ENCODE measurements at regions not wholly inside any gene's neighbourhood (a gene's known extent, or its start where the extent isn't known, plus 50 kb on each side); places are given as distances from the start of the nearest gene placed in this dataset.
"Not testable (repeated sequence)": the region's sequence is repeated elsewhere in the genome, so short reads cannot be mapped to it uniquely, and the experiment has no call there.

DNA sequence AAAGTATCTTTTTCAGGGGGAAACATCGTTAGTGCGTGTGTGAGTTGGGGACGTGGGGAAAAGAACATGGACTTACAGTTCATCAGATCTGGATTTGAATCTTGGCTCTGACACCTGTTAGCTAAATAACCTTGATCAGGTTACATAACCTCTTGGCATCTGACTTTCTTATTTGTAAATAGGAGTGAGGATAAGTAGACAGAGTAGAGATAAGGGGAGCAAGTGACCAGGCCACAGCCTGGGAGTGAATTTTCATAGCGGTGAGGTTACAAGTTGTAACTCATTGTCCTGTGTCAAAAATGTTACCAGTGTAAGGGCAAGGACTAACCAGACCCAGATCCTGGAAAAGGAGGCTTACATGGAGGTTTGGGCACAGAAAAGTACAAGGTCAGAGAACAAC, 733.5 kb upstream of the MMS22L start:
- intact Hi-C loops (cut with micrococcal nuclease), result no loop called here

DNA sequence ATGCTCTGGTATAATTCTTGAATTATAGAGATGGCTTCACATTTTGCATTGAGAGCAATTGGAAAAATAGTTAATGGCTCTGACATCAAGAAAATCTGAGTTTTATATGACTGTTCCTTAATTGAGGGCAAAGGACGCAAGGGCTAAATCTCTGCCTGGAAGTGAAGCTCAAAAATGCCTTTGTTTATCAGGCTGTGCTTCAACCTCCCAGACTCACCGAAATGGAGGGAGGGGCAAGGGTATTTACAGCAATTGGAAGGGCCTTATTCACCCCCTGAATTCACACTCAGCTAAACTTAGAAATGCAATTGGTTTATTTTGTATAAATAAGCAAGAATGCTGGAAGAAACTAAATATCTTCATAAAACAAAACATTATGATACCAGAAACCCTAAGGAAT, 737.2 kb upstream of the MMS22L start:
- intact Hi-C loops (cut with micrococcal nuclease), result no loop called here

DNA sequence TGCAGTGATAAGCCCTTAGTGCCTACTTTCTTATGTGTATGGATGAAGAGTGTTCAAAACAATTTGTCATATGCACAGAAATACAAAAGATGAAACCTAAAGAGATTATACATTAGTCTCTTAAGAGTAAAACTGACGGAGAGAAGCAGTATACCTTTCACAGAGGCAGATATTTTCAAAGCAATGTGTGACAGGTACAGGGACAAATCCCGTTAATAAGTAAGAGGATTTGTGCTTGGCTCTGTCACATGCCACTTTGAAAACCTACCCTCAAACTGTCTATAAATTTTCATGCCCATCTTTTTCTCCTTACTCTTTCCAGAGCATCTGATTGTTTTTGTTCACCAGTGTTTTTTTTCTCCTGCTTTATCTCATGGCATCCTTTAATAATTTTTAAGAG, 741.3 kb upstream of the MMS22L start:
- intact Hi-C loops (cut with micrococcal nuclease), result no loop called here

DNA sequence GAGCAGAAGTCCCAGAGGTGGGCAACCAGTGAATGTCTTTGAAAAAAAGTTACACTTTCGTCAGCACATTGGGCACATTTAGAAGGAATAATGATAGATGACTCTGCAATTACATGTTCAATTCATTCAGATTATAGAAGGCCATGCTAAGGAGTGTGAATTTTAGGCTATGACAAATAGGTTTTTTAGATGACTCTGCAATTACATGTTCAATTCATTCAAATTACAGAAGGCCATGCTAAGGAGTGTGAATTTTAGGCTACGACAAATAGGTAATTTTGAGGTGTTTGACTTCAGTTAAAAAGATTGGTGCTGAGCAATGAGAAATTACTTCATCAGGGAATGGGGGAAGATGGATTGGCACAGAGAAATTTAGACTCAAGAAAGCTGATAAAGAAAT, 744.9 kb upstream of the MMS22L start:
- intact Hi-C loops (cut with micrococcal nuclease), result no loop called here

DNA sequence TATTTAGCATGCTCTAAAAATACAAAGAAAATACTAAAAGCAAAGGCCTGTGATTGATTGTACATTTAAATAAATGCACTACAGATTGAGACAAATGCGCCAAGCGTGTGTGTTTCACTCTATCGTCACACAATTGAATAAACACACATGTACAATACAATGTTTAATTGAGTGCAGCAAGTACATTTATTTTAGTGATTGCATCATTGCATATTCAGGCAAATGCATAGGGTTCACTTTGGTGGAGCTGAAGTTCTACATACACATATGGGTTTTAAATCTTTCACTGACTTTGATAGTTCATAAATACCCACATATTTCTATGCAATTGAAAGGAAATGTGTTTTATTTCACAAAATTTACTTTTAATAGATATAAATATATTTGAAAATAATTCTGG, 750.6 kb upstream of the MMS22L start:
- intact Hi-C loops (cut with micrococcal nuclease), result no loop called here

DNA sequence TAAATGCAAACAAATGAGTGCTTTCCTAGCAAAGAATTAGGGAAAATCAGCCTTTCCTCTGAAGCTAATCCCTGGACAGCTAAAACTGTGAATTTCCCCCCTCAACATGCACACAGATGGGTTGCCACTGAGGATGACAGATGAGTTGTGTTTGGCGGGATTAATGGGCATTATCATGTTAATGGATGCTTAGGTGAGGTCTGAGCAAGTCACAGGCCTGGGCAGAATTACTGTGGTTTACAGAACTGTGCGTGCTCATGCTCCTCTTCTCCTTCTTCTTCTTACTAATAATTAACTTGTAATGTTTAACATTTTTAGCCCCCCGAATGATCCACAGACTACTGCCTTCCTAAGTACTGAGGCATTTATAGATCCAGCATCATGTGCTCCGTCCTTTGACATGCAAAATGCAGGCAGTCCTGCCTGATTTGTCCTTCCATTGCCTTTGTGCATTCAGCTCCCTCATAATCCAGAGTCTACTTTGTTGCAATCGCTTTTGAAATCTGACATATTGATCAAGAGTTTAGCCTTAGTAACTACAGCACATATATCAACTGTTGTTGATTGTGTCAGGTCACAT, 753.4 kb upstream of the MMS22L start:
- intact Hi-C loops (cut with micrococcal nuclease), result no loop called here

DNA sequence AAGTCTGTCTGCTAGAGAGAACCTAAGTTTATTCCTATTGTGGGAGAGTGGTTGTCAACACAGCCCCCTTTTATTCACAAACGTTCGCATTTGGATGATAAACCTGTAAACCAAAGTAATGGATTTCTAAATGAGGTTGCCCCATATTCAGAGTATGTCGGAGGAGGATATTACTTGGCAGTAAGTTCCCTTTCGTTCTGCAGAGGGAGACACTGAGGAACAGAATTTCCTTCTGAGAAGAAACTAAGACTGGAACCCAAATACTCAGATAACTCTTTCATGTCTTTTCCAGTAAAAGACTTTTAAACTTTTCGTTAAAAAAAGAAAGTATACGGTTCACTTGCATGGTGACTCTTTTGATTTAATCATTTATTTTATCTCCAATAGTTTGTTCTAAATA, 754.6 kb upstream of the MMS22L start:
- intact Hi-C loops (cut with micrococcal nuclease), result no loop called here

DNA sequence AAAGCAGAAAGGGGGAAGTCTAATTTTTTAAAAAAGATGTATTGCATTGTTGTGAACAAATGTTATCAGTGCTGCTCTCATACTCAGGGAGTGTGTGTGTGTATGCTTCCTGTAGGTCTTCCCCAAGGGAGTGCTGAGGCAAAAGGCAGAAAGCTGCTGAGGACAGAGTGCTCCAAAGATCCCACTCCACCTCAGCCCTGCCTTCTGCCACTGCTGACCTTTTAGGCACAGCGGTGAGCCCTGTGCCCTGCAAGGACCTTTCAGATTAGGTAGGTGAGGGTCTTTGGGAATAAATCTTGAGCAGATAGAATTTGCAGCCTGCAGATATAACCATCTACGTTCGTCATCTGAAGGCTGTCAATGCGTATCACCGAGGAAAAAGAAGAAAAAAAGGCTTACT, 756.4 kb upstream of the MMS22L start:
- intact Hi-C loops (cut with micrococcal nuclease), result no loop called here

DNA sequence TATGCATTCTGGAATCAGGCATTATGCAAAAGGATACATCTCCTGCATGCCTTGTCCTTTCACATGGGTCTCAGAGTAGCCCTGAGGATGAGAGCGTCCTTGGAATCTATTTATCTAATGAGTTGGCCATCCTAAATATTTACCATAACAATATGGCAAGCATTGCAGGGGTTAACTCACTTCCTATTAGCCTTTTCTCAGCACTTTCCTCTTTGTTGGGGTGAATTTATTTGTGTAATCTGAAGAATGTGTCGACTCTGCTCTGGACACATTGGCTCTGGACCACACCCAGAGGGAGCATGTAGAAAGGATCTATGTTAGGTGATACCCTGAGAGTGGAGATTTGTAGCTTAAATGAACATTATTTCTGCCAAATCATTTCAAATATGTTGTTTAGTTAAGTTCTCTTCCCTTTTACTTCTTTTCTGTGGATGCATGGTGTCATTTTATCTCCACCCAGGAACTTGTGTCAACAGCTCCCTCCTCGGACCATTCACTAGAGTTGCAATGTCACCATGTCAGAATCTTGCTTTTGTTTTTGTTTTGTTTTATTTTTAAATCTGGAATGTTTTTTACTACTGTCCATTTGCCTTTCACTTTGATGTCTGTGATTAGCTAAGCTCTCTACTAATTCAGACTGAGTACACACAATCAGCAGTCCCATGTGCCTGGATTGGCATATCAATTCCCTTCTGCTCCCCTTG, 757.0 kb upstream of the MMS22L start:
- intact Hi-C loops (cut with micrococcal nuclease), result no loop called here

DNA sequence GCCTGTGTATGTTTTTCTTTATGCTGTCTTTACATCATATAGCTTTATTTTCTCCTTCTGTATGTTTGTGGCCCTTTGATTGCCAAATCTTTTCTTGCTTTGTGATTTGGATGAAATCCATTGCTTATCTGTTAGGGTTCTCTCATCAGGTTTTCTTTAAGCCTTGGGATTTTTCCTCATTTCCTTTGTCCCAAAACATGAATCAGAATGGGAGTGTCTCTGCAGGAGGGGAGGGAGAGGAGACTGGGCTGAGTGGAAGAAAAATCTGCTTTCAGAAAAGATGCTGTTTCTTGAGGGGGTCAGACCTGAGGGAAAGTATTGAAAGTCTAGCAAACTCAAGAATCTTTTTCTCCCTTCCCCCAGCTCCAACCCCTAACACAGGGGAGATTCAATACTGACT, 758.0 kb upstream of the MMS22L start:
- intact Hi-C loops (cut with micrococcal nuclease), result no loop called here

DNA sequence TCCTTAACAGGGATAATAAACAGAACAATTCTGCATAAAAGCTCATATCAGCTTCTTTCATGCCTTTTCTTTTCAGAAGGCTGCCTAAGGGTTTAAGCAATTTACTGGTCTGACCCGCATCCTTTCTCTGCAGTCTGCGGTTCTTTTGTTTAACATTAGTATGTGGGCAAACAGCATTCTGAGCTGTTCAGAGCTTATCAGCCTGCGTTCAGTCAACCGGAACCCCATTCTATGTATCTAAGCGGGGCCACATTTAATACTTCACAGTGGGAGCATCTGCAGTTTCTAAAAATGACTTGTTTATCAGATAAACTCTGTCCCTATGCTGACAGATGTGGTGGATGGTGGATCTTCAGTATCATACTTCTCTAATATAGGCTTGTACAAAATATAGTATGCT, 758.9 kb upstream of the MMS22L start:
- intact Hi-C loops (cut with micrococcal nuclease), result no loop called here

DNA sequence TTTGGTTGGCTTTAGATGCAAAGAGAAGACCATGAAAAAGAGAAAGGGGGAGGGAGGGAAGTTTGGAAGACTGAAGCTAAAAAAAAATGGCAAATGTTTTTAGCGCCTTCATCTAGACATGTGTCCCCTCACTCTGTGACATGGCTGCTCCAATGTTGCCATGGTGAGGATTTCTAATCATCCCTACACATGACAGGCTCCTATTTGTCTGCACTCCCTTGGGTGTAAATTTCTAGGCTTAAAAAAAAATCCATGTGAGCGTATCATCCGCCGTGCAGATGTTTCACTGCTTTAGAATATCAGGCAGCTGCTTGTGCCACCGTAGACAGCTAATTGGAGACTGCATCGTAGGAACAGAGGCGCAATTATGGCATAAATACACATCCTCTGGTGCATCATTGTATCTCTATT, 761.1 kb upstream of the MMS22L start:
- intact Hi-C loops (cut with micrococcal nuclease), result no loop called here

DNA sequence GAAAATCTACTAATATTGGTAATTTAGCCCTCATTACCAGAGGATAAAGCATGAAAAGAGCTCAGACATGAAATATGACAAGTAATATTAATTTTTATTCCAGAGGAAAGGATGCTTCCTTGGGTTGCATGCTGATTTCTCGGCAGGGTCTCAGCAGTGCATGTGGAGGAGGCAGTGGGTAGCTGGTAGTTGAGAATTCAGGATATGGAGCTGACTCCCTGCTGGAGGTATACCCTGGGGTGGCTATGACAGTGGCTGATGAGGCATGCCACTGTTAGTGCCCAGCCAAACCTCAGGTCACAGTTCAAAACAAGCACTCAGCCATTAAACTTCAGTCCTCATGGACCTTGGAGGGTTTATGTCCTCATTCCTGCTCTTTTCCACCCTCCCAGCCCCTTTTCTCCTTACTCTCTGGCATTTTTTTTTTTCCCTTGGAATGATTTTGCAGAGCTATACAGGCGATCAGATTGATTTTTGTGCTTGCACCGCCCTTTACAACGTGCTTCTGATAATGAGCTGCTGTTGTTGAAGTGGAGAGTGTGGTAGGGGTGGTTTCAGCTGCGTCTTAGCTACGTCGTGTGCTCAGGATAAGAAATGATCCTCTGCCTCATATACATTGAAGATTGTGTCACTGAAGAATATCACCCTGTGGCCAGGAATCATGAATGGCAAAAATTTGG, 761.9 kb upstream of the MMS22L start:
- intact Hi-C loops (cut with micrococcal nuclease), result no loop called here

DNA sequence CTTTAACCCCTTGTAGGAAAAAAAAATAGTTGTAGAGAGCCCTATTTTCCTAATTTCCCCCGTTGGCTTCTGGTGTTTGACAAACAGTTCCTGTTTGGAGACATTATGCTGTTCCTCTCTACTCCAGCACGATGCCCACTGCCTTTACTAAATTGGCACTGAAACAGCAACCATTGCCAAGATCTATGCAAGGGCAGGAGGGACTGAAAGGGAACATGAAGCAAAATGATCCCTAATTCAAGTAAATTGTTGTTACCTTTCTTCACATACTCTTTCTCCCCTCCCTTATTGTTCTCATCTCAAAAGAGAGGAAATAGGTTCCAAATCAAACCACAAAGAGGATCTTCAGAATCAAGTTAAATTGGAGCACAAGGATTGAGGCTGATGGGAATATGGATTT, 764.1 kb upstream of the MMS22L start:
- intact Hi-C loops (cut with micrococcal nuclease), result no loop called here

DNA sequence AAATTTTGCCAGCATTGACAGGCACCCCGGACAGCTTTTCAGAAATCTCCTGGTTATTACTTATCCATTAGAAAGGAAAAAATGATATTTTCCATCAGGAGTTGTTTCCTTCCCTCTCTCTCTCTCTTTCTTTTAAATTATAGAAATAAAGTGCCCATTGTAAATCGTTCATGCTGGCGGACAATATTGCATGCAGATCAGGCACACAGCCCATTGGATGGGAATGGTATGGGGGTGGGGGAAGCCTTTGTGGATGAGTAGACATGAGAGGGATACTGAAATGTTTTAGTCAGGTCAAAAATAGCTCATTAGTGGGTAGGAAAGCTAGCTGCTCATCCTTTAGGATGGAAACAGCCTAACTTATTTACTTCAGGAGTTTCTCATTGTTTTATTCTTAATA, 764.9 kb upstream of the MMS22L start:
- intact Hi-C loops (cut with micrococcal nuclease), result no loop called here

DNA sequence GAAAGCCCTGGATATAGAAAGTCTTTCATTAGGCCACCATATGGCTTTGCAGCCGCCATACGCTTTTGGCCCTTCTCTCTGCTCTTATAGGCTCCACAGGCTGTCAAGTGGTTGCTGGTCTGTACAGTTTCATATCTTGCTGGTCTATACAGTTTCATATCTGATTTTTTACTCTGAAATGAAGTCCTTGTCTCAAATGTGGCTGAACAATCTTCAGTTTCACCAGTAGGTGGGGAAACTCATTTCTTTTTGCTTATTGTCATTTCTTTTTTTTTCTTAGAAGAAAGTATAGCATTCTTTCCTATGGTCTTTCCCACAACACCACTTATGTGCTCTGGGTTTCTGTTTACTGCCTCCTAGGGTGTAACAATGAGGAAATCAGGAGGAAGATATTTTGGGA, 771.4 kb upstream of the MMS22L start:
- intact Hi-C loops (cut with micrococcal nuclease), result loop anchor here (5.0 kb wide), 1 partner anchor 793 kb away; no protein-coding TSS in a partner anchor

DNA sequence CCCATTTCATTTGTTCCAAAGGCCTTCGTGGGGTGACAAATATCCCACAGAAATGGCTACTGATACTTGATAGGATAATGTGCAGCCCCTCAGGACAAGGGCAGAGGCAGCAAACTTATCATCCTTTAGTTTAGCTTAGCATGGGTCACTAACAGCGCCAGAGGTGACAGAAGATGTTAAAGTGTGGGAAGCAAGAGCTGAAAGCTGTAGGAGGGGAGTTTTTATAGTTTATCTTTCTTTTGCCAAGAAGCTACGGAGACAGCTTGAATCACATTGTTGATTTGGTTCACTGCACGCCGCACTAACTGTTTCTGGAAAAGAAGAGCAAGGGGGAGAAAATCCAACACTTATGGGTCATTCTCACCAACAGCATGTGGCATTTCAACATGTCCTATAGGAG, 773.9 kb upstream of the MMS22L start:
- intact Hi-C loops (cut with micrococcal nuclease), result no loop called here

DNA sequence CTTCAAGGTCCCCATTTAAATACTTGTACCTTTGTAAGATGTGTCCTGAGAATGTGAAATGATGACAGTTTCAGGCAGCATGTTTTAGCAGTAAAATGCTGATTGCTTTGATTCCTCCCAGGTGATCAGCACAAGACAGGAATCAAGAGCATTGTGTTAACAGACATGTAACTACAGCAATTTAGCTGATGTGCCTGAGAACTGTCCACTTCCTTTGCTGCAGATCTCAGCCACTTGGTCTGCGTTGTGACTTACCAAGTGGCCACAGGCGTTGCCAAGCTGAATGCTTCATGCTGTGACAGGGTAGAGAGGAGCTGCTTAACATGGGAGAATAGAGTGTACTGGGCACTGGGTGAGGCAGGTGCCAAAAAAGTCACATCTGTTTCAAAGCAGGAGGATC, 767.0 kb upstream of the POU3F2 start:
- intact Hi-C loops (cut with micrococcal nuclease), result no loop called here

DNA sequence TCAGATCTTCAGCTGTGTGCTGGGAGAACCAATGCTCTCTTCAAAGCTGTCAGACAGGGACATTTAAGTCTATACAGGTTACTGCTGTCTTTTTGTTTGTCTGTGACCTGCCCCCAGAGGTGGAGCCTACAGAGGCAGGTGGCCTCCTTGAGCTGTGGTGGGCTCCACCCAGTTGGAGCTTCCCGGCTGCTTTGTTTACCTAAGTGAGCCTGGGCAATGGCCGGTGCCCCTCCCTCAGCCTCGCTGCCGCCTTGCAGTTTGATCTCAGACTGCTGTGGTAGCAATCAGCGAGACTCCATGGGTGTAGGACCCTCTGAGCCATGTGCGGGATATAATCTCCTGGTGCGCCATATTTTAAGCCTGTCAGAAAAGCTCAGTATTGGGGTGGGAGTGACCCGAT, 745.8 kb upstream of the POU3F2 start:
- intact Hi-C loops (cut with micrococcal nuclease), result not testable (repeated sequence)

DNA sequence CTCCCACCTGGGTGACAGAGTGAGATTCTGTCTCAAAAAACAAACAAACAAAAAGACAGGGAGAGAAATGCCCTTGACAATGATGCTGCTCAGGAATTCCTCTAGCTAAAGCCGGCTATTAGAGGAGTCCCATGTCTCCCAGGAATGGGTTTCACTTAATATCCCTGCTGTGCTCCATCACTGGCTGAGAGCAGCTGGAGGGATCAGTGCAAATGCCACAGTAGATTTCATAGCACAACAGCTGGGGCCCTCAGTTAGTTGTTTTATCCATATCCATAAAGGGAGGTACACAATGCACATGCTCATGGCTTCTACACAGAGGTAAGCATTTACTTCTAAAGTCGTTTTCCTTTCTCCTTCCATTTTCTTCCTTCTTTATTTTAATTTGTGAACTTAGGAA, 742.0 kb upstream of the POU3F2 start:
- intact Hi-C loops (cut with micrococcal nuclease), result no loop called here

DNA sequence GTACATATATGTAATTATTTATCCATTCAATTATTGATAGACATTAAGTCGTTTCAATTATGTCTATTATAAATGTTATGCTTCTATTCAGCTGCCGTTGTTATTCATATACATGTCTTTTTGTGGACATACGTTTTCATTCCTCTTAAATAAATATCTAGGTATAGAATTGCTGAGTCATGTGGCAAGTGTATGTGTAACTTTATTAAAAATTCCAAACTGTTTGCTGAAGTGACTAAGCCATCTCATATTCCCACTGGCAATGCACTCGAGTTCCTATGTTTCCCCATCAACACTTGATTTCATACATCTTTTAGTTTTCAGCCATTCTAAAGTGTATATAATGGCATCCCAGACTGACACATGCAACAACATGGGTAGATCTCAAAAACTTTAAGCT, 739.7 kb upstream of the POU3F2 start:
- intact Hi-C loops (cut with micrococcal nuclease), result no loop called here

DNA sequence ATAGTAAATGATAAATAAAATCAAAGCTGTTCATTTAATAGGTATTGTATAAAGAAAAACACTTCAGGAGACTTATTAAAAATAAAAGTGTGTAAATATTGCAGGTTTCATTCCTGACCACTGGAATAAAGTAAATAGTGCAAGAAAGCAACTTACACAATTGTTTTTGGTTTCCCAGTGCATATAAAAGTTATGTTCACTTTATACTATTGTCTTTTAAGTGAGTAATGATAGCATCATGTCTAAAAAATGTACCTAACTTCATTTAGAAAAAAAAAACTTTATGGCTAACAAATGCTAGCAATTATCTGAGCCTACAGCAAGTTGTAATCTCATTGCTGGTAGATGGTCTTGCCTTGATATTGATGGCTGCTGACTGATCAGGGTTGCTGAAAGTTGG, 726.6 kb upstream of the POU3F2 start:
- intact Hi-C loops (cut with micrococcal nuclease), result no loop called here

DNA sequence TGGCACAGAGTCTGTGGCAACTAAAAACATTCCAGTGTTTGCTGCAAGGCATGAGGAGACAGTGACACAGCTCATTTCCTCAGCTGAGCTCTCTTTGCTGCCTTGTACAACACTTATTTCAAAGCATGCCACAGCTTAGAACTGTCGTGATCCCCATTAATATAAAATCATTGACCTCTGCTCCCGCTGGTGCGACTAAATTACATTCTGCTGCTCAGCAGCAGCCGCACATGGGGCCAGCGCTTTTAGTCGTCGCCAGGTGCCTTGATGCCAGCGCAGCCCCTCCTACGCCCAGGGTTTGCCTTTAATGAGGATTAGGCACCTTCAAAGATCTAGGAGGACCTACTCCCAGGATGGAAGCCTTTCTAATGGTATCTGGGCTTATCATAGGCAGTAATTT, 717.9 kb upstream of the POU3F2 start:
- intact Hi-C loops (cut with micrococcal nuclease), result no loop called here

All from T-helper 2 cell treated with Interferon-gamma antibody and Interleukin-4, amounts not matched to agents 100 ng/mL and 5 ng/mL, for 36 hours (primary cell).